ENCODE measurements at regions not wholly inside any gene's neighbourhood (a gene's known extent, or its start where the extent isn't known, plus 50 kb on each side); places are given as distances from the start of the nearest gene placed in this dataset.

DNA sequence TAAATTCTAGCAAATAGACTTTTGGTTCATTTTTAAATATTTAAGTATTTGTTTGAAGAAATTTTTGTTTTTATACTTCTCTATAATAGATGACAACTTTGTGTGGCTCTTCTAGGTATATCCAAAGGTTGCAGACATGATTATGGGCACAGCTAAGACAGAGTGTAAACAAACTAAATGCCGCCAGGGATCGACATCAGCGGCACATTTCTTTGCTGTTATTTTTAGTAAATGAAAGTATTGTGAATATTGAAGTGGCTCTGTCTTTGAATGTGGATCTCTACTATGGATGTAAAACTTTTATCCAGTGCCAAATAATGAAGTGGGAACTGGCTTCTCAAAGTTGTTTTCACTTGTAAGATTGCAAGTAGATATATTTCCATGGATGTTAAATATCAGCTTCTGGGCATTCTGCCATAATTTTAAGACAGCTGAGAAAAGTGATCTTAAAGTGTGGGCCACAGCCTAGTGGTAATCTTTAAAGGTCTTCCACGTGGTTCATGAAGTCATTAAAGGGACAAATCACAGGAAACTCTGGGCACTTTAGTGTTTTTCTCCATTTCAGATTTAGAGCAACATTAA, 589.9 kb downstream of the ZNF608 start:
- Mint-ChIP-seq H3K36me3 (no peaks in the 10 kb centered on the region), H3K4me1 (peaks cover 6% of the 10 kb centered on the region), H3K27ac (no peak overlapping the region), H3K9me3 (peaks cover 9 to 21% (median 17%) of the 10 kb centered on the region in 7 donors), H3K4me3 (no peak overlapping the region), H3K27me3 (ENCODE audit: low read depth in 3 of 3) (no peaks in the 10 kb centered on the region)
- H3K36me3 ChIP-seq (replicated peaks in 1 of 2; ENCODE audit: control insufficient read depth in 1 of 2, insufficient read depth in 2 of 2, low read length in 2 of 2): no peaks in the 10 kb centered on the region
- no peaks in the 10 kb centered on the region for H4K20me1 ChIP-seq (ENCODE audit: insufficient read depth, low read length)
- H3K9me3 ChIP-seq (replicated peaks in 1 of 2; ENCODE audit: control insufficient read depth in 1 of 2, insufficient read depth in 1 of 2, low read length in 2 of 2): peaks cover 0 to 21% of the 10 kb centered on the region in 2 donors
- H3K4me2 ChIP-seq (replicated peaks; ENCODE audit: extremely low read depth, low read length, poor library complexity, severe bottlenecking): no peak overlapping the region
- no peak overlapping the region for H3K27ac ChIP-seq (ENCODE audit: low read depth in 1 of 2, low read length in 2 of 2)
- no peak overlapping the region for H3K9ac ChIP-seq (ENCODE audit: insufficient read depth, low read length, poor library complexity, severe bottlenecking)
- H3K4me1 ChIP-seq (ENCODE audit: control insufficient read depth in 1 of 2, insufficient read depth in 2 of 2, low read length in 2 of 2): no peaks in the 10 kb centered on the region
- WGBS (ENCODE audit: insufficient coverage): 57% methylated on average over 2 of the region's 4 CpGs
- H3K27me3 ChIP-seq (ENCODE audit: control insufficient read depth in 2 of 2, insufficient read depth in 2 of 2, low read length in 2 of 2): no peaks in the 10 kb centered on the region
- TF ChIP-seq, protein P1, sequence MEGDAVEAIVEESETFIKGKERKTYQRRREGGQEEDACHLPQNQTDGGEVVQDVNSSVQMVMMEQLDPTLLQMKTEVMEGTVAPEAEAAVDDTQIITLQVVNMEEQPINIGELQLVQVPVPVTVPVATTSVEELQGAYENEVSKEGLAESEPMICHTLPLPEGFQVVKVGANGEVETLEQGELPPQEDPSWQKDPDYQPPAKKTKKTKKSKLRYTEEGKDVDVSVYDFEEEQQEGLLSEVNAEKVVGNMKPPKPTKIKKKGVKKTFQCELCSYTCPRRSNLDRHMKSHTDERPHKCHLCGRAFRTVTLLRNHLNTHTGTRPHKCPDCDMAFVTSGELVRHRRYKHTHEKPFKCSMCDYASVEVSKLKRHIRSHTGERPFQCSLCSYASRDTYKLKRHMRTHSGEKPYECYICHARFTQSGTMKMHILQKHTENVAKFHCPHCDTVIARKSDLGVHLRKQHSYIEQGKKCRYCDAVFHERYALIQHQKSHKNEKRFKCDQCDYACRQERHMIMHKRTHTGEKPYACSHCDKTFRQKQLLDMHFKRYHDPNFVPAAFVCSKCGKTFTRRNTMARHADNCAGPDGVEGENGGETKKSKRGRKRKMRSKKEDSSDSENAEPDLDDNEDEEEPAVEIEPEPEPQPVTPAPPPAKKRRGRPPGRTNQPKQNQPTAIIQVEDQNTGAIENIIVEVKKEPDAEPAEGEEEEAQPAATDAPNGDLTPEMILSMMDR (IDR thresholded peaks at IDR 0.05): no peak
- H2AFZ ChIP-seq (ENCODE audit: insufficient read depth, low read depth, low read length, poor library complexity, severe bottlenecking): no peak overlapping the region
- H3K4me3 ChIP-seq (replicated peaks in 1 of 3; ENCODE audit: low read depth in 2 of 3, low read length in 3 of 3): no peak overlapping the region
- H3K79me2 ChIP-seq (ENCODE audit: insufficient read depth, low read length): no peaks in the 10 kb centered on the region
- intact Hi-C loops (cut with micrococcal nuclease): no loop called here
- DNase-seq: no peak

DNA sequence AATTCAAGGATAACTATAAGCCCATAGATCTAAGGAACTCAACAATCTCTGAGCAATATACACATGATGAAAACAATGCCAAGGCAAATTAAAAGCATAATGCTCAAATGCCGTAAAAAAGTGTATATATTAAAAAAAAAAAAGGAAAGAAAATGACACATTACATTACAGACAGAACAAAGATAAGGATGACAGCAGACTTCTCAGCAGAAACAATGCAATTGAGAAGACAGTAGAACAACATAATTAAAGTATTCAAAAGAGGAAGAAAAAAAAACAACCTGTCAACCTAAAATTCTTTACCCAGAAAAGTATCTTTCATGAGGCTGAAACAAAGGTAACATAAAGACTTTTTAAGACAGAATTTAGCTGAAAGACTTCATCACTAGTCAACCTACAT, 591.7 kb downstream of the ZNF608 start:
- no peaks in the 10 kb centered on the region for H3K36me3 Mint-ChIP-seq
- H3K79me2 ChIP-seq (ENCODE audit: insufficient read depth, low read length): no peaks in the 10 kb centered on the region
- no peak overlapping the region for H2AFZ ChIP-seq (ENCODE audit: insufficient read depth, low read depth, low read length, poor library complexity, severe bottlenecking)
- no peak overlapping the region for H3K4me2 ChIP-seq (replicated peaks; ENCODE audit: extremely low read depth, low read length, poor library complexity, severe bottlenecking)
- no peaks in the 10 kb centered on the region for H3K27me3 ChIP-seq (ENCODE audit: control insufficient read depth in 2 of 2, insufficient read depth in 2 of 2, low read length in 2 of 2)
- no peak overlapping the region for H3K4me3 ChIP-seq (replicated peaks in 1 of 3; ENCODE audit: low read depth in 2 of 3, low read length in 3 of 3)
- H3K4me1 Mint-ChIP-seq: peaks cover 6% of the 10 kb centered on the region
- H3K4me1 ChIP-seq (ENCODE audit: control insufficient read depth in 1 of 2, insufficient read depth in 2 of 2, low read length in 2 of 2): no peaks in the 10 kb centered on the region
- no peaks in the 10 kb centered on the region for H3K36me3 ChIP-seq (replicated peaks in 1 of 2; ENCODE audit: control insufficient read depth in 1 of 2, insufficient read depth in 2 of 2, low read length in 2 of 2)
- WGBS (ENCODE audit: insufficient coverage): no CpG with 5 or more reads among the region's 1 CpG
- no peak overlapping the region for H3K4me3 Mint-ChIP-seq
- no peaks in the 10 kb centered on the region for H3K27me3 Mint-ChIP-seq (ENCODE audit: low read depth in 3 of 3)
- DNase-seq: no peak
- H3K9ac ChIP-seq (ENCODE audit: insufficient read depth, low read length, poor library complexity, severe bottlenecking): no peak overlapping the region
- no peak overlapping the region for H3K27ac Mint-ChIP-seq
- no peaks in the 10 kb centered on the region for H4K20me1 ChIP-seq (ENCODE audit: insufficient read depth, low read length)
- TF ChIP-seq, protein P1 (IDR thresholded peaks at IDR 0.05): no peak
- H3K27ac ChIP-seq (ENCODE audit: low read depth in 1 of 2, low read length in 2 of 2): no peak overlapping the region
- intact Hi-C loops (cut with micrococcal nuclease): no loop called here
- H3K9me3 ChIP-seq (replicated peaks in 1 of 2; ENCODE audit: control insufficient read depth in 1 of 2, insufficient read depth in 1 of 2, low read length in 2 of 2): peaks cover 0 to 33% of the 10 kb centered on the region in 2 donors
- H3K9me3 Mint-ChIP-seq: peaks cover 10 to 23% (median 21%) of the 10 kb centered on the region in 7 donors

All from CD14-positive monocyte (primary cell).